H1 (cell line): ENCODE measurements at regions not wholly inside any gene's neighbourhood (a gene's known extent, or its start where the extent isn't known, plus 50 kb on each side); places are given as distances from the start of the nearest gene placed in this dataset.

ENCODE experiments used
- PHF8 ChIP-seq: fragments of 200-600 bp; sonication (generic); conservative IDR thresholded peaks from 2 replicates; pipeline ENCODE4 v1.7.1; 2012; ENCODE audit warnings: low read depth, mild to moderate bottlenecking, inconsistent platforms, low read length, moderate library complexity
- POLR2A ChIP-seq, 2 experiments: IDR thresholded peaks; 1 replicate in 1 of 2; 2 replicates in 1 of 2; pipeline ENCODE4 v1.6.1; 2011; ENCODE audit warnings: low read depth in 2 of 2, low read length in 2 of 2, mild to moderate bottlenecking in 2 of 2; ENCODE audit errors: control extremely low read depth in 1 of 2
- TF ChIP-seq, protein P1 (sequence below): fragments of 300-600 bp; sonication (generic); IDR thresholded peaks from 2 replicates; pipeline ENCODE4 v1.7.1; 2012; ENCODE audit warnings: low read length, moderate library complexity, mild to moderate bottlenecking, inconsistent platforms; ENCODE audit not compliant: insufficient replicate concordance

DNA sequence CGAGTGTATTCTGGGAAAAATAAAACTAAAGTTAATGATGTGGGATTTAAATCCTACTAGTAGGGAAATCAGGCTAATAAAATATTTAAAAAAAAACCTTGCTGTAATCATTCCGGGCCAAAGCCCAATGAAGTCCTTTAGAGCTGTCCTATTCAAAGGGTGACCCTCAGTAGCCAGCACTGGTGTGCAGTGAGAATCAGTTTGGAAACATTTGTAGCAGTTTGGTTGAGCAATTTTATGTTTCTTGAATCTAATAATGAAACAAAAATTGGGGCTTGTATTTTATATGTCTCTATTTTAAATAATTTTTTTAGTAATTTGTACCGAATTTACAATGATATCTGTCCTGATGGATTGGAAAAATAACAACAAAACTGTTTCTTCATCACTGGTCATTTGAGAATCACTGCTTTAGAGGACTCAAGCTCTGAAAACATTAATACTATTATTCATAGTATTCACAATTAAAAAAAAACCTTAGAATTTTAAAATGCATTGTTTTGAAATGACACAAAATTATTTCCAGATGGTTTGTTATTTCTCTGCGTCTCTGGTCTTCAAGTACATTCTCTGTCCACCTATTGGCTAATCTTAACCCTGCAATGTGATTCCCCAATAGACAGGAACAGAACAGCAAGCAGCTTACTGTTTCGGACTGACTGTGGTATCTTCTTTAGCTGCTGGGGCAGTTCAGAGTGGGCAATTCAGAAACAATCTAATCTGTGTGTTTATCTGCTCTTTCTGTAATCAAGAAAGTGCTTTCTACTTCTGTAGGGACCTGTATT lies 71.2 kb downstream of the OTOL1 start (continued):
- TF ChIP-seq, protein P1, sequence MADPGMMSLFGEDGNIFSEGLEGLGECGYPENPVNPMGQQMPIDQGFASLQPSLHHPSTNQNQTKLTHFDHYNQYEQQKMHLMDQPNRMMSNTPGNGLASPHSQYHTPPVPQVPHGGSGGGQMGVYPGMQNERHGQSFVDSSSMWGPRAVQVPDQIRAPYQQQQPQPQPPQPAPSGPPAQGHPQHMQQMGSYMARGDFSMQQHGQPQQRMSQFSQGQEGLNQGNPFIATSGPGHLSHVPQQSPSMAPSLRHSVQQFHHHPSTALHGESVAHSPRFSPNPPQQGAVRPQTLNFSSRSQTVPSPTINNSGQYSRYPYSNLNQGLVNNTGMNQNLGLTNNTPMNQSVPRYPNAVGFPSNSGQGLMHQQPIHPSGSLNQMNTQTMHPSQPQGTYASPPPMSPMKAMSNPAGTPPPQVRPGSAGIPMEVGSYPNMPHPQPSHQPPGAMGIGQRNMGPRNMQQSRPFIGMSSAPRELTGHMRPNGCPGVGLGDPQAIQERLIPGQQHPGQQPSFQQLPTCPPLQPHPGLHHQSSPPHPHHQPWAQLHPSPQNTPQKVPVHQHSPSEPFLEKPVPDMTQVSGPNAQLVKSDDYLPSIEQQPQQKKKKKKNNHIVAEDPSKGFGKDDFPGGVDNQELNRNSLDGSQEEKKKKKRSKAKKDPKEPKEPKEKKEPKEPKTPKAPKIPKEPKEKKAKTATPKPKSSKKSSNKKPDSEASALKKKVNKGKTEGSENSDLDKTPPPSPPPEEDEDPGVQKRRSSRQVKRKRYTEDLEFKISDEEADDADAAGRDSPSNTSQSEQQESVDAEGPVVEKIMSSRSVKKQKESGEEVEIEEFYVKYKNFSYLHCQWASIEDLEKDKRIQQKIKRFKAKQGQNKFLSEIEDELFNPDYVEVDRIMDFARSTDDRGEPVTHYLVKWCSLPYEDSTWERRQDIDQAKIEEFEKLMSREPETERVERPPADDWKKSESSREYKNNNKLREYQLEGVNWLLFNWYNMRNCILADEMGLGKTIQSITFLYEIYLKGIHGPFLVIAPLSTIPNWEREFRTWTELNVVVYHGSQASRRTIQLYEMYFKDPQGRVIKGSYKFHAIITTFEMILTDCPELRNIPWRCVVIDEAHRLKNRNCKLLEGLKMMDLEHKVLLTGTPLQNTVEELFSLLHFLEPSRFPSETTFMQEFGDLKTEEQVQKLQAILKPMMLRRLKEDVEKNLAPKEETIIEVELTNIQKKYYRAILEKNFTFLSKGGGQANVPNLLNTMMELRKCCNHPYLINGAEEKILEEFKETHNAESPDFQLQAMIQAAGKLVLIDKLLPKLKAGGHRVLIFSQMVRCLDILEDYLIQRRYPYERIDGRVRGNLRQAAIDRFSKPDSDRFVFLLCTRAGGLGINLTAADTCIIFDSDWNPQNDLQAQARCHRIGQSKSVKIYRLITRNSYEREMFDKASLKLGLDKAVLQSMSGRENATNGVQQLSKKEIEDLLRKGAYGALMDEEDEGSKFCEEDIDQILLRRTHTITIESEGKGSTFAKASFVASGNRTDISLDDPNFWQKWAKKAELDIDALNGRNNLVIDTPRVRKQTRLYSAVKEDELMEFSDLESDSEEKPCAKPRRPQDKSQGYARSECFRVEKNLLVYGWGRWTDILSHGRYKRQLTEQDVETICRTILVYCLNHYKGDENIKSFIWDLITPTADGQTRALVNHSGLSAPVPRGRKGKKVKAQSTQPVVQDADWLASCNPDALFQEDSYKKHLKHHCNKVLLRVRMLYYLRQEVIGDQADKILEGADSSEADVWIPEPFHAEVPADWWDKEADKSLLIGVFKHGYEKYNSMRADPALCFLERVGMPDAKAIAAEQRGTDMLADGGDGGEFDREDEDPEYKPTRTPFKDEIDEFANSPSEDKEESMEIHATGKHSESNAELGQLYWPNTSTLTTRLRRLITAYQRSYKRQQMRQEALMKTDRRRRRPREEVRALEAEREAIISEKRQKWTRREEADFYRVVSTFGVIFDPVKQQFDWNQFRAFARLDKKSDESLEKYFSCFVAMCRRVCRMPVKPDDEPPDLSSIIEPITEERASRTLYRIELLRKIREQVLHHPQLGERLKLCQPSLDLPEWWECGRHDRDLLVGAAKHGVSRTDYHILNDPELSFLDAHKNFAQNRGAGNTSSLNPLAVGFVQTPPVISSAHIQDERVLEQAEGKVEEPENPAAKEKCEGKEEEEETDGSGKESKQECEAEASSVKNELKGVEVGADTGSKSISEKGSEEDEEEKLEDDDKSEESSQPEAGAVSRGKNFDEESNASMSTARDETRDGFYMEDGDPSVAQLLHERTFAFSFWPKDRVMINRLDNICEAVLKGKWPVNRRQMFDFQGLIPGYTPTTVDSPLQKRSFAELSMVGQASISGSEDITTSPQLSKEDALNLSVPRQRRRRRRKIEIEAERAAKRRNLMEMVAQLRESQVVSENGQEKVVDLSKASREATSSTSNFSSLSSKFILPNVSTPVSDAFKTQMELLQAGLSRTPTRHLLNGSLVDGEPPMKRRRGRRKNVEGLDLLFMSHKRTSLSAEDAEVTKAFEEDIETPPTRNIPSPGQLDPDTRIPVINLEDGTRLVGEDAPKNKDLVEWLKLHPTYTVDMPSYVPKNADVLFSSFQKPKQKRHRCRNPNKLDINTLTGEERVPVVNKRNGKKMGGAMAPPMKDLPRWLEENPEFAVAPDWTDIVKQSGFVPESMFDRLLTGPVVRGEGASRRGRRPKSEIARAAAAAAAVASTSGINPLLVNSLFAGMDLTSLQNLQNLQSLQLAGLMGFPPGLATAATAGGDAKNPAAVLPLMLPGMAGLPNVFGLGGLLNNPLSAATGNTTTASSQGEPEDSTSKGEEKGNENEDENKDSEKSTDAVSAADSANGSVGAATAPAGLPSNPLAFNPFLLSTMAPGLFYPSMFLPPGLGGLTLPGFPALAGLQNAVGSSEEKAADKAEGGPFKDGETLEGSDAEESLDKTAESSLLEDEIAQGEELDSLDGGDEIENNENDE: no peak
- no peak for TF ChIP-seq PHF8
- TF ChIP-seq POLR2A (IDR thresholded peaks at IDR 0.05; ENCODE audit: control extremely low read depth in 1 of 2, low read depth in 2 of 2, low read length in 2 of 2): no peak
